Activated CD4-positive, alpha-beta T cell treated with anti-CD3 and anti-CD28 coated beads, Interleukin-2, Interleukin-4, amounts not matched to agents 100 ng/mL and 50 ng/mL, durations not matched to agents 16 hours and 8 hours (primary cell): ENCODE measurements at regions not wholly inside any gene's neighbourhood (a gene's known extent, or its start where the extent isn't known, plus 50 kb on each side); places are given as distances from the start of the nearest gene placed in this dataset.
"Not testable (repeated sequence)": the region's sequence is repeated elsewhere in the genome, so short reads cannot be mapped to it uniquely, and the experiment has no call there.

Source experiments
- DNase-seq: peaks from one replicate; pipeline ENCODE4 v3.0.0-alpha.2; 2020; ENCODE audit warnings: low spot score

- not testable (repeated sequence) for DNase-seq
Observed at GRCh38 chr1:106412321-106412720, 644.2 kb upstream of the PRMT6 start.

- no peak for DNase-seq
Observed at GRCh38 chr1:106435269-106435668, 621.2 kb upstream of the PRMT6 start.

DNA sequence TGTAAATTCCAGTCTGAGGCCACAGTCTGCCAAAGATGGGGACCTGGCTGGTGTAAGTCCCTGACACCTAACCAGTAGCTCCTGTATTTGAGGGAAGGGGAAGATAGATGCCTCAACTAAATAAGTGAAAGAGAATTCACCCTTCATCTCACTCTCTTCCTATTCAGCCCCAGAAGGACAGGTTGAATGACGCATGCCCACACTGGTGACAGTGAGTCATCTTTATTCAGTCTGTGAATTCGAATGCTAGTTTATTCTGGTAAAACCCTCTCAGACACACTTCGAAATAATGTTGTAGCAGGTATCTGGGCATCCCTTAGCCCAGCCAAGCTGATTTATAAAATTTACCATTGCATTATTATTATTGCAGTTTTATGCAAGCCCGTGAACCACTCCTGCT lies 617.0 kb upstream of the PRMT6 start:
- no peak for DNase-seq

GRCh38 chr1:106447466-106447865 lies 609.0 kb upstream of the PRMT6 start:
- DNase-seq = no peak

DNA sequence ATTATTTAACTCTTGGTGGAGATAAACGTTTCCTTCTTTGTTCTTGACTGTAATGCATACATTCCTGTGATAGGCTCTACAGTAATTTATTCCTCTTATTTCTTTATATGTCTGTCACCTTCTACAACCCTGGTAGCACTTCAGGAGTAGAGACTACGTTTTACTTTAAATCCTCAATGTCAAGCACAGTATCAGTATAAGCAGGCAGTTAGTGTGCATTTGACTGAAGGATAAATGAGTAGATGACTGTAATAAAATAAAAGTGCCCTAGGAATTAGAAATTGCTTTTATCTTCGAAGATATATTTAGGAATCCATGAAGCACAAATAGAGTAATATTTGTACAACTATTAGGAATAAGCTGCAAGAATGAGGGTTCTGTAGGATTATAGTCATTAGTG lies 599.6 kb upstream of the PRMT6 start:
- DNase-seq = no peak

DNA sequence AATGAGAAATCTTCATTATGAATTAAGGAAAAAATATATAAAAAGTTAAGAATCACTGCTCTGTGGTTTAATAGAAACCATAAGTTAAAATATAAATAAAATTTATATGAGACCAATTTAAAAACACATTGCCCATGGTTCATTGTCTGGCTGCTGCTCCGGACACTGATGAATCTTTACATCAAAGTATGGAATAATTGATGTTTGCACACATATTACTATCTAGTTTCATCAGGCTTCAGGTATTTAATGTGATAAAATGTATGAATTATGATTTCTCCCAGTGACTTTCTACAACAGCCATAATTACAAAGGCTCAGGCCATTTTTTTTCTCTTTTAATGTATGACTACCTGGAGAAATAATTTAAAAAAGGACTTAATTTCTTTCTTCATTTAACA lies 599.1 kb upstream of the PRMT6 start:
- DNase-seq = no peak

- no peak for DNase-seq
Observed at GRCh38 chr1:106458866-106459265, 597.6 kb upstream of the PRMT6 start.

DNA sequence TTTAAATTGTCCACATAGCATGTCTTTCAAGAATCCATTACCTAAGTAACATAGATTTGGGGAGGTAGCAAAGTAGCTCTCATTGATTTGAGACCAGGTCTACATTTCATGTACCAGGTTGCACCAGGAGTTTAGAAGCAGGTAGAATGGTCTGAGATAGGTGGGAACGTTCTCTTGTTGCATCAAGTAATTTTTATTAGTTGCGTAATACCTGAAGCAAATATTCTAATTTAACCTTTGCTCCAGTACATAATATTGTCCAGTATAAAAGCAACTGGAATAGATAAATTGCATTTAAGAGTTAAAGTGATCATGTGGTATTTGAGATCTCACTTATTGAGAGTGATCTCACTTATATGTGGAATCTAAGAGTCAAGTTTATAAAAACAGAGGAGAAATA lies 597.1 kb upstream of the PRMT6 start:
- no peak for DNase-seq

DNA sequence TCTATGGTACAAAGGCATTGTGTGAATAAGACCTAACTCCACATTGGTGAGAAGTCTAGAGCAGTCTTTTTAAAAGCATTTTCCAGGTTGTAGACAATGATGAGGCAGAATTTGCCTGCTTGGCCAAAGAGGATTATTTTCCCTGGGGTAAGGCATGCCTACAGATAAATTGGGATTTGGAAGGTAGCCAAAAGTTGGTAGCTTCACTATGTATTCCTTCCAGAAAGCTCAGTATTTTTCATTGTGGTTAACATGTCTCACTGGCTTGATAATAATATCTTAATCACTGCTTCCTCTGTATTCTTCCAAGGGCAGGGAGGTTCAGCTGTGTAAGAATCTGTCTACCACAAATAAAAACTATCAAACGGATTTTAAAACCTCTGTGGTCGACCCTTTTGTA lies 590.8 kb upstream of the PRMT6 start:
- no peak for DNase-seq

DNA sequence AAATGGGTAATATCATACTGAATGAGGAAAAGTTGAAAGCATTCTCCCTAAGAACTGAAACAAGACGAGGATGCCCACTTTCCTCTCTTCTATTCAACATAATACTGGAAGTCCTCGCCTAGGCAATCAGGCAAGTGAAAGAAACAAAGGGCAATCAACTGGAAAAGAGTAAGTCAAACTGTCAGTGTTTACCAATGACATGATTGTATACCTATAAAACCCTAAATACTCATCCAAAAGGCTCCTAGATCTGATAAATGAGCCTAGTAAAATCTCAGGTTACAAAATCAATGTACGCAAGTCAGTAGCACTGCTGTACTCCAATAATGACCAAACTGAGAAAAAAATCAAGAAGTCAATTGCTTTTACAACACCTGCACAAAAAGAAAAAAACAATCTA lies 575.8 kb upstream of the PRMT6 start:
- DNase-seq = no peak

DNA sequence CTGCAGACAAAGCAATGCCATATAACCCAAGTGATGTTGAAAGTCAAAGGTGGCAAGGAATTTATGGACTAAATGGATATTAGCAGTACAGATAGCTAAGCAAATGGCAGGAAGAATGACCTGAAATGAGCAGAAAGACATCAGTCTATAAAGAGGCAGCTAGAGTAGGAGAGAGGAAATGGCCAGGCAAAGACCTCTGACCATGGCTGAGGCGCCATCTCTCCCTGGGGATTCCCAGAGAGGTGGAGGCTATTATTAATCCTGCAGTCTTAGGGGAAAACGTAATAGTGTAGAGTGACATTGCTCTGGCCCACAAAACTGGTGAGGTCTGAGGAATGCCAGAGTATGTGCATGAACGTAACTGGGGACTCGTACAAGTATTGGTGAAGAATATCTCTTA lies 563.6 kb upstream of the PRMT6 start:
- DNase-seq = no peak

GRCh38 chr1:106494646-106495045 lies 561.8 kb upstream of the PRMT6 start:
- DNase-seq = no peak

DNA sequence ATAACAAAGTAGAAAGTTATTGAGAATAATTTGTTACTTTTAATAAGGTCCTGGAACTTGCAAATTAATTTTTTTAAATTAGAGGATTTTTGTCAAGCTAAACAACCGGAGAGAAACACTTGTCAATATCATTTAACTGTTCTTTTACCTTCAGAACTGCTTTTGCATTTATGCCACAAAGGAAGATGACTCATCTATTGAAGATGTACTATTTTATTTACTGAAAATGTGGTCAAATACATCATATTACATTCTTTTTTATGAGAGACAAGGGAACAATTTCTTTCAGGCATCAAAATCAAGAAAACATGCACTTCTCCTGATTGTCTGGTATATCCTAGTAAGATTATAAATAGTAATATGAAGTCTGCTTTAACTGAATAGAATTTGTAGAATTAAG lies 558.2 kb upstream of the PRMT6 start:
- no peak for DNase-seq

- no peak for DNase-seq
Observed at GRCh38 chr1:106502659-106503058, 553.8 kb upstream of the PRMT6 start.

GRCh38 chr1:106515375-106515774 lies 541.1 kb upstream of the PRMT6 start:
- no peak for DNase-seq

GRCh38 chr1:106517224-106517623 lies 539.2 kb upstream of the PRMT6 start:
- DNase-seq = no peak

DNA sequence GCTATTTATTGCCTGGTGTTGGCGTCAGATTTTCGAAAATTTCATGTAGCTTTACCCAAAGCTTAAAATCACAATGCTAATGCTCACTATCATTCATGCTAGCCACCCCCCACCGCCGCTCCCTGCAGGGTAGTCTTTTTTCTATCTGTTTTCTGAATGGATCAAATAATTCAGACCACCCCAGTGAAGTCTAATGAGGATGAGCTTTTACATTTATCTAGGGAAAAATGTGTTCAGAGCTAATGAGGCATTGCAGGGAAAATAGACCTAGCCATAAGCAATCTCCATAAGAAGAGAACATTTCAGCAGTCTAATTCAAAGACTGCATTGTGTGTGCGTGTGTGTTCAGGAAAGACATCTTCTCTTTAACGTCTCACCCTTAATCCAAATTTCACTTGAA lies 533.0 kb upstream of the PRMT6 start:
- DNase-seq = no peak

DNA sequence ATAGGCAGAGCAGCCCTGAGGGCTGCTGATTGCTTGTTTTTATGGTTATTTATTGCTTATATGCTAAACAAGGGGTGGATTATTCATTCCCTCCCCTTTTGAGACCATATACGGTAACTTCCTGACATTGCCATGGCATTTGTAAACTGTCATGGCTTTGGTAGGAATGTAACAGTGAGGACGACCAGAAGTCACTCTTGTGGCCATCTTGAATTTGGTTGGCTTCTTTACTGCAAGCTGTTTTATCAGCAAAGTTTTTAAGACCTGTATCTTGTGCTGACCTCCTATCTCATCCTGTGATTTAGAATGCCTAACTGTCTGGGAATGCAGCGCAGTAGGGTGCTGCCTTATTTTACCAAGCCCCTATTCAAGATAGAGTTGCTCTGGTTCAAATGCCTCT lies 531.8 kb upstream of the PRMT6 start:
- DNase-seq = no peak

- no peak for DNase-seq
Observed at GRCh38 chr1:106526650-106527049, 529.8 kb upstream of the PRMT6 start.

DNA sequence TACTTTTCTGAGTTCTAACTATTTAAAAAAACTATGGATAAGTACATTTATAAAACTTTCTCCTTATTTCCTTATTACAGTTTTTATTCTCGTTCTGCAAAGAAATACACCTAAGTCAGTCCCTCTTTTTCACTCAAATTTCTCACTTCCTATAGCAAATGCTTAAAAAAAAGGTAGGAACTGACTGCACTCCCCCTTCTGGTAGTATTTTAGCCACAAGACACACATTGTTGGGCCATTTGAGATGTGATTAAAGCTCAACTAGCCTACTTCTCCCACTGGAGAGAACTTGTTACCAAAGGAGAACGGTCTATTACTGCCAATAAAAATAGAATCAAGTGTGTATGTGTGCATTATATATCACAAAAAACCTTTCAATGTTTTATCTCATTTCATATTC lies 521.9 kb upstream of the PRMT6 start:
- DNase-seq = no peak

GRCh38 chr1:106536741-106537140 lies 519.7 kb upstream of the PRMT6 start:
- DNase-seq = no peak

GRCh38 chr1:106548726-106549125 lies 507.7 kb upstream of the PRMT6 start:
- DNase-seq = no peak

- no peak for DNase-seq
Observed at GRCh38 chr1:106554294-106554693, 502.2 kb upstream of the PRMT6 start.

DNA sequence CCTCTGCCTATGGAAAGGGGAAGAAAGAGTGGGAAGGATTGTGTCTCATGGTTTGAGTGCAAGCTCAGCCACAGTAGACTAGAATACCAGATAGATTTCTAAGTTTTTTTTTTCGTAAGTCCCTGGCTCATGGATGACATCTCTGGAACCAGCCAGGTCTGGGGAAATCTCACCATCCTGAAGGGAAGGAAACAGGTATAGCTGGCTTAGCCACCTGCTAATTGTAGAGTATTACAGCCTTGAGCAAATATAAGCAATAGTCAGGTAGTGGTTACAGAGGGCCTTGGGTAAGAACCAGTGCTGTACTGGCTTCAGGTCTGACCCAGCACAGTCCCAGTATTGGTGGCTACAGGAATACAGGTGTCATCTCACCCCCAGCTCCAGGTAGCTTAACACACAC lies 500.9 kb upstream of the PRMT6 start:
- no peak for DNase-seq

- no peak for DNase-seq
Observed at GRCh38 chr1:106564192-106564591, 492.3 kb upstream of the PRMT6 start.
